ENCODE measurements at regions not wholly inside any gene's neighbourhood (a gene's known extent, or its start where the extent isn't known, plus 50 kb on each side); places are given as distances from the start of the nearest gene placed in this dataset.

DNA sequence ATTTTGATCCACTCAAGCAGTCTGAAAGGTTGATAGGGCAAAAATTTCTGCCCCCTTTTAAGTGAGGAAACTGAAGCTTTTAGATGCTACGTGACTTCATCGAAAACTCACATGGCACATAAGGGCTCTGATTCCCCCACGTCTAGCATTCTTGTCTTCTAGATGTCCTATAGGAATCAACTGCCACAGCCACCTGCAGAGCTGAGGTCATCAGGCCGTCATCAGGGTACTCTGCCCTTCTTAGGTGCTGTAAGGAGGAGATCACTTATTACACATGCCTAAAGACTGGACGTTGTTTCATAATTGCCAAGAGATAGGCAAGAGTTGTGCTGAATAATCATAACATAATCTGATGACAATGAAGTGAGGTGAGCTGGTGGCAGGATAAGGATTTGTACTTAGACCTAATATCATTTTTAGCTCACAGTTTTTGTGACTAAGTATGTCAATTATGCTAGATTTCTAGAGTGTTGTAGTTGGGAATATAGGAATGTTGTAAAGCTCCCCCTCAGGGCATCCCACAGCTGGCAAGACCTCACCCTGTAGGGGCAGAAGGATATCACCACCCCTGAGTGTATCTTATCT lies 349.4 kb downstream of the METTL15 start:
- no peak for DNase-seq
- Histone ChIP-seq H3K36me3 (ENCODE audit: control insufficient read depth in 2 of 3, insufficient read depth in 3 of 3, low read length in 3 of 3) (no peaks in the 10 kb centered on the region), H3K4me3 (ENCODE audit: low read length in 3 of 3) (no peak overlapping the region), H3K9me3 (ENCODE audit: control insufficient read depth in 2 of 3, insufficient read depth in 1 of 3, low read length in 3 of 3) (no peaks in the 10 kb centered on the region), H3K4me1 (ENCODE audit: control insufficient read depth in 2 of 3, insufficient read depth in 2 of 3, low read depth in 1 of 3, low read length in 3 of 3) (no peaks in the 10 kb centered on the region), H3K27me3 (ENCODE audit: control insufficient read depth, insufficient read depth, low read length) (no peaks in the 10 kb centered on the region), H3K9ac (ENCODE audit: low read length in 3 of 3) (no peak overlapping the region), H3K27ac (ENCODE audit: low read depth in 2 of 2, low read length in 2 of 2) (no peak overlapping the region)
- TF ChIP-seq, protein P1, sequence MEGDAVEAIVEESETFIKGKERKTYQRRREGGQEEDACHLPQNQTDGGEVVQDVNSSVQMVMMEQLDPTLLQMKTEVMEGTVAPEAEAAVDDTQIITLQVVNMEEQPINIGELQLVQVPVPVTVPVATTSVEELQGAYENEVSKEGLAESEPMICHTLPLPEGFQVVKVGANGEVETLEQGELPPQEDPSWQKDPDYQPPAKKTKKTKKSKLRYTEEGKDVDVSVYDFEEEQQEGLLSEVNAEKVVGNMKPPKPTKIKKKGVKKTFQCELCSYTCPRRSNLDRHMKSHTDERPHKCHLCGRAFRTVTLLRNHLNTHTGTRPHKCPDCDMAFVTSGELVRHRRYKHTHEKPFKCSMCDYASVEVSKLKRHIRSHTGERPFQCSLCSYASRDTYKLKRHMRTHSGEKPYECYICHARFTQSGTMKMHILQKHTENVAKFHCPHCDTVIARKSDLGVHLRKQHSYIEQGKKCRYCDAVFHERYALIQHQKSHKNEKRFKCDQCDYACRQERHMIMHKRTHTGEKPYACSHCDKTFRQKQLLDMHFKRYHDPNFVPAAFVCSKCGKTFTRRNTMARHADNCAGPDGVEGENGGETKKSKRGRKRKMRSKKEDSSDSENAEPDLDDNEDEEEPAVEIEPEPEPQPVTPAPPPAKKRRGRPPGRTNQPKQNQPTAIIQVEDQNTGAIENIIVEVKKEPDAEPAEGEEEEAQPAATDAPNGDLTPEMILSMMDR (IDR thresholded peaks at IDR 0.05; ENCODE audit: borderline replicate concordance, extremely low read depth, insufficient read depth), result no peak
- no peak for FAIRE-seq
- intact Hi-C loops (cut with DNase I), result no loop called here

DNA sequence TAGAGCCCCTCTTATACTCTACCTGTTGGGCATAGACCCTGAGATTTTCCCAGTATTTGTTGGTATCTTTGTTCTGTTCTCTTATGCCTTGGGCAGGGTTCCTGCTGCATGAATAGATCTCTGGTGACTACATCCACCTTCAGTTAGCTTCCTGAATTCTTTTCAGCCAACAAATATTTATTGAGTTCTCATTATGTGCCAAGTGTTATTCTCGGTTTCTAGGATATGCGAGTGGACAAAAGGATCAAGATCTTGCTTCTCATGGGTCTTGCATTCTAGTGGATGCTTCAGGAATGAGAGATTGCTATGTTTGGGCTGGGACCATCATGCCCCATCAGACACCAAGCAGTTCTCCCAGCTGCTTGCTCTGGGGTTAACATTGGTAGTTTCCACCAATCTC lies 340.0 kb downstream of the METTL15 start:
- H3K27ac ChIP-seq (ENCODE audit: low read depth in 2 of 2, low read length in 2 of 2), result no peak overlapping the region
- no peak overlapping the region for H3K4me3 ChIP-seq (ENCODE audit: low read length in 3 of 3)
- H3K9ac ChIP-seq (ENCODE audit: low read length in 3 of 3), result no peak overlapping the region
- DNase-seq (no peak), FAIRE-seq (no peak)
- TF ChIP-seq, protein P1 (IDR thresholded peaks at IDR 0.05; ENCODE audit: borderline replicate concordance, extremely low read depth, insufficient read depth), result no peak
- no peaks in the 10 kb centered on the region for H3K4me1 ChIP-seq (ENCODE audit: control insufficient read depth in 2 of 3, insufficient read depth in 2 of 3, low read depth in 1 of 3, low read length in 3 of 3)
- no peaks in the 10 kb centered on the region for H3K36me3 ChIP-seq (ENCODE audit: control insufficient read depth in 2 of 3, insufficient read depth in 3 of 3, low read length in 3 of 3)
- no peaks in the 10 kb centered on the region for H3K27me3 ChIP-seq (ENCODE audit: control insufficient read depth, insufficient read depth, low read length)
- no peaks in the 10 kb centered on the region for H3K9me3 ChIP-seq (ENCODE audit: control insufficient read depth in 2 of 3, insufficient read depth in 1 of 3, low read length in 3 of 3)
- intact Hi-C loops (cut with DNase I), result no loop called here

DNA sequence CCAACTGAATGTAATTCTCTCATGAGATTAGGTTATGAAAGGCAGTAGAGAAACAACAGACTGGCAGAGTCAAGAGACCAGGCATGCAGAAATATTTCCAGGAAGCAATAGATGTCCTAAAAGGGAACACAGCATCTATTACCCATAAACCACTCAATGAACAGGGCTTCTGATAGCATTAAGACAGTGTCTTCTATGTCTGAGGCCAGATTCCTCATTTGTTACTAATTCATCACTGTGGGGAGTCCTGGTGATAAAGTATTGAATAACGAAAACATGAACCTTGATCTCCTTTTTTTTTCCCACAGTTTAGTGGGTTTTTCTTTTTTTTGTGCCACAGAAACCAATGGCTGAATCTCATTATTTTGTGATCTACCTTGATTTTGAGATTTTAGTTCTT lies 339.0 kb downstream of the METTL15 start:
- no peak overlapping the region for H3K9ac ChIP-seq (ENCODE audit: low read length in 3 of 3)
- no peak for FAIRE-seq
- TF ChIP-seq, protein P1 (IDR thresholded peaks at IDR 0.05; ENCODE audit: borderline replicate concordance, extremely low read depth, insufficient read depth), result no peak

DNA sequence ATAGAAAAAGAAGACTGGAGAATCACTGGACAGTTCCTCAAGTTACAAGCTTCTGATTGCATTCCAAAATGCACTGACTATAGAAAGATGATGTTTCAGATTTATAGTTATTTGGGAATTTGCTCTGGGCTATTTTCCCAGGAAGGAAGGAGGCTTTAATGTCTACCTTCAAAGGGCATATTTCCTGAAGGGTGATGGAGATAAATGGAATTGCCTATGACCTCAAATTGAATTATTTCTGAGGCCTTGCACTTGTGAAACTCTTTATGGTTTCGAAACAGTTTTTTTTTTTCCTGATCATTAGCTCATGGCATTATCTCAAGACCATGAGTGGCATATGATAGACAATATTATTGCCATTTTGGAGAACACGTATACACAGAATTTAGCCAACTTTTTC lies 333.9 kb downstream of the METTL15 start:
- no peaks in the 10 kb centered on the region for H3K4me1 ChIP-seq (ENCODE audit: control insufficient read depth in 2 of 3, insufficient read depth in 2 of 3, low read depth in 1 of 3, low read length in 3 of 3)
- FAIRE-seq, result no peak
- peak in 1 of 5 donors; percentile 1 for DNase-seq
- TF ChIP-seq, protein P1 (IDR thresholded peaks at IDR 0.05; ENCODE audit: borderline replicate concordance, extremely low read depth, insufficient read depth), result no peak
- no peak overlapping the region for H3K27ac ChIP-seq (ENCODE audit: low read depth in 2 of 2, low read length in 2 of 2)
- H3K9me3 ChIP-seq (ENCODE audit: control insufficient read depth in 2 of 3, insufficient read depth in 1 of 3, low read length in 3 of 3), result no peaks in the 10 kb centered on the region
- no peak overlapping the region for H3K4me3 ChIP-seq (ENCODE audit: low read length in 3 of 3)
- H3K9ac ChIP-seq (ENCODE audit: low read length in 3 of 3), result no peak overlapping the region
- H3K27me3 ChIP-seq (ENCODE audit: control insufficient read depth, insufficient read depth, low read length), result no peaks in the 10 kb centered on the region
- no peaks in the 10 kb centered on the region for H3K36me3 ChIP-seq (ENCODE audit: control insufficient read depth in 2 of 3, insufficient read depth in 3 of 3, low read length in 3 of 3)
- intact Hi-C loops (cut with DNase I), result no loop called here

More for the DNA sequence above, 339.0 kb downstream of the METTL15 start:
- Histone ChIP-seq H3K36me3 (ENCODE audit: control insufficient read depth in 2 of 3, insufficient read depth in 3 of 3, low read length in 3 of 3) (no peaks in the 10 kb centered on the region), H3K9me3 (ENCODE audit: control insufficient read depth in 2 of 3, insufficient read depth in 1 of 3, low read length in 3 of 3) (no peaks in the 10 kb centered on the region), H3K4me1 (ENCODE audit: control insufficient read depth in 2 of 3, insufficient read depth in 2 of 3, low read depth in 1 of 3, low read length in 3 of 3) (no peaks in the 10 kb centered on the region), H3K27ac (ENCODE audit: low read depth in 2 of 2, low read length in 2 of 2) (no peak overlapping the region), H3K4me3 (ENCODE audit: low read length in 3 of 3) (no peak overlapping the region), H3K27me3 (ENCODE audit: control insufficient read depth, insufficient read depth, low read length) (no peaks in the 10 kb centered on the region)
- peak in 2 of 5 donors; percentile 8 for DNase-seq
- intact Hi-C loops (cut with DNase I), result no loop called here

Data from kidney (tissue), 13 donors.